Lower leg skin (tissue), 3 donors: ENCODE measurements at regions not wholly inside any gene's neighbourhood (a gene's known extent, or its start where the extent isn't known, plus 50 kb on each side); places are given as distances from the start of the nearest gene placed in this dataset.

Experiments
- CTCF ChIP-seq, 3 donors: fragments of 450-650 bp; IDR thresholded peaks; one replicate each; pipeline ENCODE4 v1.5.1; 2016; ENCODE audit warnings: antibody characterized with exemption in 3 of 3, mild to moderate bottlenecking in 3 of 3, moderate library complexity in 2 of 3
- POLR2A ChIP-seq, 2 donors: fragments of 450-650 bp; IDR thresholded peaks; one replicate each; pipeline ENCODE4 v1.6.1; 2016 to 2017; ENCODE audit warnings: antibody characterized with exemption in 2 of 2, mild to moderate bottlenecking in 1 of 2, moderate library complexity in 1 of 2

GRCh38 chr6:144462058-144462457, 176.9 kb downstream of the UTRN start:
- TF ChIP-seq CTCF (IDR thresholded peaks at IDR 0.05), result no peak
- TF ChIP-seq POLR2A (IDR thresholded peaks at IDR 0.05), result no peak
